A673 (cell line): ENCODE measurements at regions not wholly inside any gene's neighbourhood (a gene's known extent, or its start where the extent isn't known, plus 50 kb on each side); places are given as distances from the start of the nearest gene placed in this dataset.

Experiments used
- BruUV-seq: library from RNA; stranded (reverse); fragments of 400-500 nt; replicated peaks from 2 replicates; lab custom pipeline; 2021; lab: Mats Ljungman, UMichigan
- CTCF ChIA-PET: fragments of 300-600 bp; sonication (Branson Sonifier 250); formaldehyde crosslinking; loops from one replicate; lab custom pipeline; 2022; ENCODE audit warnings: antibody characterized with exemption; lab: Charles Lee
- POLR2A ChIA-PET: fragments of 300-600 bp; sonication (Branson Sonifier 250); formaldehyde crosslinking; loops from one replicate; lab custom pipeline; 2022; ENCODE audit warnings: antibody characterized with exemption; ENCODE audit not compliant: low non-redundant PET; lab: Charles Lee
- DNase-seq: peaks from one replicate; pipeline ENCODE4 v3.0.0-alpha.2; 2015; ENCODE audit warnings: low spot score
- H3K27ac ChIP-seq: fragments of 200-600 bp; sonication (generic); 2 replicates; pipeline ENCODE4 v1.5.1; 2016; ENCODE audit warnings: mixed run types, low read depth, mild to moderate bottlenecking, mixed read lengths, antibody characterized with exemption, low read length; ENCODE audit not compliant: poor library complexity, severe bottlenecking
- H3K27me3 ChIP-seq: fragments of 200-600 bp; sonication (generic); replicated peaks from 2 replicates; pipeline ENCODE4 v1.6.1; 2017; ENCODE audit warnings: mixed run types, low read depth, mild to moderate bottlenecking, mixed read lengths, antibody characterized with exemption, low read length; ENCODE audit not compliant: insufficient read depth, poor library complexity
- H3K36me3 ChIP-seq: fragments of 200-600 bp; sonication (generic); 2 replicates; pipeline ENCODE4 v1.6.1; 2016; ENCODE audit warnings: mixed run types, mild to moderate bottlenecking, mixed read lengths, antibody characterized with exemption, low read length; ENCODE audit not compliant: insufficient read depth, poor library complexity, severe bottlenecking
- H3K4me1 ChIP-seq: fragments of 200-600 bp; sonication (generic); 2 replicates; pipeline ENCODE4 v1.6.1; 2017; ENCODE audit warnings: mixed run types, mild to moderate bottlenecking, mixed read lengths, antibody characterized with exemption, low read length; ENCODE audit not compliant: insufficient read depth, poor library complexity, severe bottlenecking
- H3K4me3 ChIP-seq: fragments of 200-600 bp; sonication (generic); 2 replicates; pipeline ENCODE4 v1.5.1; 2016; ENCODE audit warnings: low read depth, mixed run types, mild to moderate bottlenecking, mixed read lengths, low read length; ENCODE audit not compliant: poor library complexity, severe bottlenecking
- H3K9me3 ChIP-seq: fragments of 200-600 bp; sonication (generic); 2 replicates; pipeline ENCODE4 v1.6.1; 2016; ENCODE audit warnings: mixed run types, low read depth, mild to moderate bottlenecking, mixed read lengths, antibody characterized with exemption, low read length; ENCODE audit not compliant: poor library complexity, severe bottlenecking
- EZH2 ChIP-seq: fragments of 200-600 bp; sonication (generic); IDR thresholded peaks from 2 replicates; pipeline ENCODE4 v1.6.1; 2017; ENCODE audit warnings: borderline replicate concordance, low read depth, mild to moderate bottlenecking, mixed read lengths, antibody characterized with exemption, low read length; ENCODE audit not compliant: poor library complexity, severe bottlenecking
- intact Hi-C: fragments of 100-400 bp; cut with micrococcal nuclease; formaldehyde crosslinking; loops from one replicate; pipeline ENCODE4 v1.10.0; 2022; ENCODE audit not compliant: unreplicated experiment
- TF ChIP-seq, protein P1 (sequence below): fragments of 300-800, 200-600 bp; sonication (generic); conservative IDR thresholded peaks from 2 replicates; pipeline ENCODE4 v1.5.1; 2017; ENCODE audit warnings: low read depth, mild to moderate bottlenecking, antibody characterized with exemption, low read length, moderate library complexity, mixed read lengths

DNA sequence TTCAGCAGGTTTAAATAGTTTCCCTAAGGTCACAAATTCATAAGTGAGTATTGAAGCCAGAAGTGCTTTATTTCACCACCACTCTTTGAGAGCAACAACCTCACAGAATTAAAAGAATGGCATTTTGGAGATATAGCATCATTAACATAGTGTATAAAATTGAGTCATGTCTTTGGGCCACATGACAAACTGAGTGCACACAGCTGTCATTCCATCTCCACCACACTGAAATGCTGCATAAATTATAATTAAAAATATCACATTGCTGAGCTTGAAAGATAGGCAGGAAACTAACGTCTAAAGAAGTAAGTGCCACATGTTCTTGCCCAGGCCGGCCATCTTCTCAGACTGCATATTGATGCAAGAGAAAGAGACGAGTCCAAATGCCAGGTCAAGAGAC, 897.9 kb upstream of the CNTNAP5 start:
- Histone ChIP-seq H3K27me3 (no peaks in the 10 kb centered on the region), H3K4me1 (no peaks in the 10 kb centered on the region), H3K9me3 (no peaks in the 10 kb centered on the region), H3K27ac (no peak overlapping the region), H3K36me3 (no peaks in the 10 kb centered on the region), H3K4me3 (no peak overlapping the region)
- TF ChIP-seq EZH2 = no peak
- TF ChIP-seq, protein P1, sequence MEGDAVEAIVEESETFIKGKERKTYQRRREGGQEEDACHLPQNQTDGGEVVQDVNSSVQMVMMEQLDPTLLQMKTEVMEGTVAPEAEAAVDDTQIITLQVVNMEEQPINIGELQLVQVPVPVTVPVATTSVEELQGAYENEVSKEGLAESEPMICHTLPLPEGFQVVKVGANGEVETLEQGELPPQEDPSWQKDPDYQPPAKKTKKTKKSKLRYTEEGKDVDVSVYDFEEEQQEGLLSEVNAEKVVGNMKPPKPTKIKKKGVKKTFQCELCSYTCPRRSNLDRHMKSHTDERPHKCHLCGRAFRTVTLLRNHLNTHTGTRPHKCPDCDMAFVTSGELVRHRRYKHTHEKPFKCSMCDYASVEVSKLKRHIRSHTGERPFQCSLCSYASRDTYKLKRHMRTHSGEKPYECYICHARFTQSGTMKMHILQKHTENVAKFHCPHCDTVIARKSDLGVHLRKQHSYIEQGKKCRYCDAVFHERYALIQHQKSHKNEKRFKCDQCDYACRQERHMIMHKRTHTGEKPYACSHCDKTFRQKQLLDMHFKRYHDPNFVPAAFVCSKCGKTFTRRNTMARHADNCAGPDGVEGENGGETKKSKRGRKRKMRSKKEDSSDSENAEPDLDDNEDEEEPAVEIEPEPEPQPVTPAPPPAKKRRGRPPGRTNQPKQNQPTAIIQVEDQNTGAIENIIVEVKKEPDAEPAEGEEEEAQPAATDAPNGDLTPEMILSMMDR = no peak
- intact Hi-C loops = no loop called here
- CTCF ChIA-PET = no interaction called here
- DNase-seq = peak; percentile 7
- POLR2A ChIA-PET = no interaction called here
- BruUV-seq = no TSS peak

DNA sequence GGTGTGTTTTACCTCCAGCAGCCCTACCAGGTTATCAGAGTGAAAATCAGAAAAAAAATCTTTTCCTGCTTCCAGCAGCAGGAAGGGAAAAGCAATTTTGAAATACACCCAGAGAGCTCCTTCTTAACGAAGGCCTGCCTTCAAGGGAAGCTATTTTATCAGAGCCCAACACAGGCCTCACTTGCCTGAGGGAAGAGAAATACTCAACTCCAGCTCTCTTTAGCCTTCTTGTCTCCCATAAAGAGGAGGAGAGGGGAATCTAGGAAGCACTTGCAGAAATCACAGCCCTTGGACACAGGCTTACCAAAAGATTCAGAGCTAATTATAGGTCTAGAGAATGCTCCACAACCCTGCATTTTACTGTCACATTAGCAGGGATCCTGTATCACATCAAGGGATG, 896.1 kb upstream of the CNTNAP5 start:
- no peak overlapping the region for H3K27ac ChIP-seq
- no TSS peak for BruUV-seq
- no peak for TF ChIP-seq EZH2
- TF ChIP-seq, protein P1 = no peak
- no peak for DNase-seq
- no peak overlapping the region for H3K4me3 ChIP-seq
- H3K36me3 ChIP-seq = no peaks in the 10 kb centered on the region
- H3K9me3 ChIP-seq = no peaks in the 10 kb centered on the region
- H3K27me3 ChIP-seq = no peaks in the 10 kb centered on the region
- intact Hi-C loops = no loop called here
- ChIA-PET POLR2A (no interaction called here), CTCF (no interaction called here)
- H3K4me1 ChIP-seq = no peaks in the 10 kb centered on the region

DNA sequence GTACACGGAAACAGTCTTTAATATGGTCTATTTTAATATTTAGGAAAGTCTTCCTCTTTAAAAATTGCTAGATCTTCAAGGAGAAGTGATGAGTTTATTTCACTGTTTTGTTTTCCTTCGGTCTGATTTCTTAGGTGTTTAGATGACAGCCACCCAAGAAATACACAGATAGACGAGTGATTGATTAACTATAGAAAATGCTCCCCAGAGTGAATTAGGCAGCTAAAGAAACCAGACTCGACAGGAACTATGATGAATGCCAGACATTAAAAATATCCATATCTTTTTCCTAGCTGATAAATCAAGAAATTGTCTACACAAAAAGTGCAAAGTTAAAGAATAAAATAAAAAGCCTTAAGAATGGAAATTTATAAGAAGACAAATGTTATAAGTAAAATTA, 888.7 kb upstream of the CNTNAP5 start:
- Histone ChIP-seq H3K4me1 (no peaks in the 10 kb centered on the region), H3K27me3 (no peaks in the 10 kb centered on the region), H3K27ac (no peak overlapping the region), H3K4me3 (no peak overlapping the region), H3K9me3 (no peaks in the 10 kb centered on the region), H3K36me3 (no peaks in the 10 kb centered on the region)
- TF ChIP-seq EZH2 = no peak
- TF ChIP-seq, protein P1 = no peak
- BruUV-seq = no TSS peak
- DNase-seq = no peak
- CTCF ChIA-PET = no interaction called here
- intact Hi-C loops = no loop called here
- POLR2A ChIA-PET = no interaction called here
